PC-9 (cell line): ENCODE measurements at regions not wholly inside any gene's neighbourhood (a gene's known extent, or its start where the extent isn't known, plus 50 kb on each side); places are given as distances from the start of the nearest gene placed in this dataset.

Source experiments
- CTCF ChIP-seq: fragments of 200-600 bp; sonication (generic); conservative IDR thresholded peaks from 2 replicates; pipeline ENCODE4 v1.6.1; 2017; ENCODE audit warnings: mixed run types, antibody characterized with exemption, mild to moderate bottlenecking, moderate library complexity
- EZH2 ChIP-seq: fragments of 200-600 bp; sonication (generic); IDR thresholded peaks from 2 replicates; pipeline ENCODE4 v1.8.0; 2017; ENCODE audit warnings: antibody characterized with exemption, low read depth

DNA sequence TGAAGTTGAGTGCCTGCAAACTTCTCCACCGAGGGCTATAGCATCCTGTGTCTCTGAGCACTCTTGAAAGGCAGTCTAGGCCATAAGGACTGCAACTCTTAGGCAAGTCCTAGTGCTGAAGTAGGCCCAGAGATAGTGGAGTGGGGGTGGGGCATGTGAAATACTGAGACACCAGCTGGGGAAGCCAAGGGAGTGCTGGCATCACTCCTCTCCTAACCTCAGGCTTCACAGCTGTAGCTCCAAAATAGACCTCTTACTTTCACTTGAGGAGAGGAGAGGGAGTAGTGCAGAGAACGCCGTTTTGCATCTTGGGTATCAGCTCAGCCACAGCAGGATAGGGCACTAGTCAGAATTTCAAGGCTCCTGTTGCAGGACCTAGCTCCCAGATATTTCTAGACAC lies 56.2 kb upstream of the CYSLTR1 start:
- TF ChIP-seq CTCF = no peak
- no peak for TF ChIP-seq EZH2
